MM.1S (cell line): ENCODE measurements at regions not wholly inside any gene's neighbourhood (a gene's known extent, or its start where the extent isn't known, plus 50 kb on each side); places are given as distances from the start of the nearest gene placed in this dataset.

Experiments
- DNase-seq: peaks from one replicate; pipeline ENCODE4 v3.0.0-alpha.2; 2015
- H2AFZ ChIP-seq: fragments of 300-600 bp; sonication (generic); 2 replicates; pipeline ENCODE4 v1.6.0; 2016; ENCODE audit warnings: antibody characterized with exemption, low read length
- H3F3A ChIP-seq: fragments of 300-600 bp; sonication (generic); 2 replicates; pipeline ENCODE4 v1.6.1; 2016; ENCODE audit warnings: mild to moderate bottlenecking, antibody characterized with exemption, low read length, moderate library complexity, mixed read lengths; ENCODE audit not compliant: insufficient read depth
- H3K27ac ChIP-seq: fragments of 300-600 bp; sonication (generic); 2 replicates; pipeline ENCODE4 v1.5.1; 2016; ENCODE audit warnings: mild to moderate bottlenecking, low read length
- H3K27me3 ChIP-seq: fragments of 300-600 bp; sonication (generic); replicated peaks from 2 replicates; pipeline ENCODE4 v1.6.0; 2016; ENCODE audit warnings: low read length; ENCODE audit not compliant: insufficient read depth
- H3K36me3 ChIP-seq: fragments of 300-600 bp; sonication (generic); replicated peaks from 2 replicates; pipeline ENCODE4 v1.6.1; 2016; ENCODE audit warnings: mild to moderate bottlenecking, low read length, mixed read lengths; ENCODE audit not compliant: insufficient read depth
- H3K4me1 ChIP-seq: fragments of 300-600 bp; sonication (generic); 2 replicates; pipeline ENCODE4 v1.6.1; 2016; ENCODE audit warnings: low read length, mixed read lengths
- H3K4me2 ChIP-seq: fragments of 300-600 bp; sonication (generic); 2 replicates; pipeline ENCODE4 v1.6.0; 2016; ENCODE audit warnings: low read depth, low read length
- H3K4me3 ChIP-seq: fragments of 300-600 bp; sonication (generic); 2 replicates; pipeline ENCODE4 v1.5.1; 2016; ENCODE audit warnings: low read length, mixed read lengths
- H3K79me2 ChIP-seq: fragments of 300-600 bp; sonication (generic); 2 replicates; pipeline ENCODE4 v1.6.1; 2016; ENCODE audit warnings: mixed run types, low read length, mixed read lengths
- H3K9ac ChIP-seq: fragments of 300-600 bp; sonication (generic); 2 replicates; pipeline ENCODE4 v1.6.1; 2016; ENCODE audit warnings: low read length, mixed read lengths
- H3K9me2 ChIP-seq: fragments of 300-600 bp; sonication (generic); replicated peaks from 2 replicates; pipeline ENCODE4 v1.6.1; 2016; ENCODE audit warnings: mild to moderate bottlenecking, low read length, mixed read lengths; ENCODE audit not compliant: insufficient read depth
- H3K9me3 ChIP-seq: fragments of 300-600 bp; sonication (generic); replicated peaks from 2 replicates; pipeline ENCODE4 v1.6.1; 2016; ENCODE audit warnings: mild to moderate bottlenecking, low read length, mixed read lengths; ENCODE audit not compliant: insufficient read depth
- H4K20me1 ChIP-seq: fragments of 300-600 bp; sonication (generic); 2 replicates; pipeline ENCODE4 v1.6.1; 2016; ENCODE audit warnings: mild to moderate bottlenecking, low read length, moderate library complexity, mixed read lengths; ENCODE audit not compliant: insufficient read depth
- CTCF ChIP-seq: fragments of 300-600 bp; sonication (generic); IDR thresholded peaks from 2 replicates; pipeline ENCODE4 v1.5.1; 2016; ENCODE audit warnings: antibody characterized with exemption, low read length, mixed read lengths
- EZH2 ChIP-seq: fragments of 300-600 bp; sonication (generic); optimal IDR thresholded peaks from 2 replicates; pipeline ENCODE3; 2017; ENCODE audit warnings: low read depth, mild to moderate bottlenecking, antibody characterized with exemption, low read length, mixed read lengths
- EZH2phosphoT487 ChIP-seq: fragments of 300-600 bp; sonication (generic); IDR thresholded peaks from 2 replicates; pipeline ENCODE4 v1.6.1; 2018; ENCODE audit warnings: antibody characterized with exemption, low read length

- no peaks in the 10 kb centered on the region for H3F3A ChIP-seq
- H3K4me1 ChIP-seq = no peaks in the 10 kb centered on the region
- H3K9me3 ChIP-seq = no peaks in the 10 kb centered on the region
- H2AFZ ChIP-seq = no peak overlapping the region
- no peaks in the 10 kb centered on the region for H3K9me2 ChIP-seq
- no peak overlapping the region for H3K9ac ChIP-seq
- H4K20me1 ChIP-seq = no peaks in the 10 kb centered on the region
- TF ChIP-seq EZH2phosphoT487 (no peak), CTCF (no peak), EZH2 (no peak)
- no peaks in the 10 kb centered on the region for H3K36me3 ChIP-seq
- no peaks in the 10 kb centered on the region for H3K27me3 ChIP-seq
- H3K79me2 ChIP-seq = no peaks in the 10 kb centered on the region
- H3K27ac ChIP-seq = no peak overlapping the region
- no peak for DNase-seq
- no peak overlapping the region for H3K4me2 ChIP-seq
- H3K4me3 ChIP-seq = no peak overlapping the region
Observed at GRCh38 chr5:175141421-175141820, 302.6 kb downstream of the DRD1 start.

GRCh38 chr5:175133185-175133584 lies 310.8 kb downstream of the DRD1 start:
- H3K4me2 ChIP-seq = no peak overlapping the region
- no peaks in the 10 kb centered on the region for H3K36me3 ChIP-seq
- no peak overlapping the region for H3K27ac ChIP-seq
- TF ChIP-seq EZH2 (no peak), EZH2phosphoT487 (no peak), CTCF (no peak)
- no peaks in the 10 kb centered on the region for H3F3A ChIP-seq
- H2AFZ ChIP-seq = no peak overlapping the region
- DNase-seq = no peak
- no peaks in the 10 kb centered on the region for H4K20me1 ChIP-seq
- H3K9me3 ChIP-seq = no peaks in the 10 kb centered on the region
- no peaks in the 10 kb centered on the region for H3K9me2 ChIP-seq
- H3K9ac ChIP-seq = no peak overlapping the region
- no peaks in the 10 kb centered on the region for H3K27me3 ChIP-seq
- H3K4me3 ChIP-seq = no peak overlapping the region
- H3K4me1 ChIP-seq = no peaks in the 10 kb centered on the region
- H3K79me2 ChIP-seq = no peaks in the 10 kb centered on the region

GRCh38 chr5:175131432-175131831 lies 312.6 kb downstream of the DRD1 start:
- DNase-seq = no peak
- Histone ChIP-seq H3K4me3 (no peak overlapping the region), H2AFZ (no peak overlapping the region), H3K9me3 (no peaks in the 10 kb centered on the region), H3K79me2 (no peaks in the 10 kb centered on the region), H3K27ac (no peak overlapping the region), H3K4me1 (no peaks in the 10 kb centered on the region), H4K20me1 (no peaks in the 10 kb centered on the region), H3F3A (no peaks in the 10 kb centered on the region), H3K9me2 (no peaks in the 10 kb centered on the region), H3K27me3 (no peaks in the 10 kb centered on the region), H3K9ac (no peak overlapping the region), H3K36me3 (no peaks in the 10 kb centered on the region), H3K4me2 (no peak overlapping the region)
- no peak for TF ChIP-seq EZH2

GRCh38 chr5:175129619-175130018 lies 314.4 kb downstream of the DRD1 start:
- Histone ChIP-seq H3K27me3 (no peaks in the 10 kb centered on the region), H3K9ac (no peak overlapping the region), H3K4me3 (no peak overlapping the region), H3K9me2 (no peaks in the 10 kb centered on the region), H3K27ac (no peak overlapping the region), H3K9me3 (no peaks in the 10 kb centered on the region), H3K36me3 (no peaks in the 10 kb centered on the region), H2AFZ (no peak overlapping the region), H3K79me2 (no peaks in the 10 kb centered on the region), H3K4me2 (no peak overlapping the region), H3F3A (no peaks in the 10 kb centered on the region), H4K20me1 (no peaks in the 10 kb centered on the region), H3K4me1 (no peaks in the 10 kb centered on the region)
- TF ChIP-seq CTCF = no peak
- no peak for TF ChIP-seq EZH2
- TF ChIP-seq EZH2phosphoT487 = no peak
- no peak for DNase-seq
